A549 (cell line): ENCODE measurements at regions not wholly inside any gene's neighbourhood (a gene's known extent, or its start where the extent isn't known, plus 50 kb on each side); places are given as distances from the start of the nearest gene placed in this dataset.

Experiments used
- ATAC-seq, 2 experiments: fragments of 200-7000 bp in 1 of 2; fragments of >200 bp in 1 of 2; cut with Nextera tagmentation in 1 of 2; cut with Tn5 transposase in 1 of 2; 3 replicates each; pipeline versions ENCODE4 v1.8.0 to v1.9.1; 2018 to 2020; ENCODE audit warnings: mild to moderate bottlenecking in 1 of 2, moderate library complexity in 1 of 2
- CTCF ChIA-PET: fragments of 300-600 bp; sonication (Branson Sonifier 250); formaldehyde crosslinking; extraction: SDS; loops from one replicate; lab custom pipeline; 2021; ENCODE audit warnings: antibody characterized with exemption, inconsistent platforms; lab: Yijun Ruan, JAX
- POLR2A ChIA-PET: fragments of 350-600 bp; formaldehyde crosslinking; extraction: SDS; loops from one replicate; lab custom pipeline; 2021; ENCODE audit warnings: antibody characterized with exemption, inconsistent platforms; lab: Yijun Ruan, JAX
- DNase-seq, 2 experiments: peaks; one replicate each; pipeline versions ENCODE4 v3.0.0 to v3.0.0-alpha.2; 2011 to 2016; ENCODE audit warnings: low read depth in 1 of 2, low spot score in 1 of 2
- FAIRE-seq: peaks from 2 replicates; lab custom pipeline; 2011; peaks lifted over from hg19 to GRCh38; lab: Jason Lieb, UNC
- H3K27ac ChIP-seq, 2 experiments: fragments of >200 bp; sonication (Bioruptor Twin); formaldehyde crosslinking; 3 replicates each; pipeline ENCODE4 v1.5.1; 2016 to 2017
- H3K4me1 ChIP-seq: fragments of >200 bp; sonication (Bioruptor Twin); formaldehyde crosslinking; 3 replicates; pipeline ENCODE4 v1.6.1; 2016
- H3K4me2 ChIP-seq: fragments of >200 bp; sonication (Bioruptor Twin); formaldehyde crosslinking; 3 replicates; pipeline ENCODE4 v1.6.1; 2016
- H3K4me3 ChIP-seq: fragments of >200 bp; sonication (Bioruptor Twin); formaldehyde crosslinking; 3 replicates; pipeline ENCODE4 v1.5.1; 2016
- H3K9me3 ChIP-seq: fragments of >200 bp; sonication (Bioruptor Twin); formaldehyde crosslinking; 3 replicates; pipeline ENCODE4 v1.6.1; 2016
- ATOH8 ChIP-seq: fragments of 250-450 bp; sonication (Bioruptor Pico); IDR thresholded peaks from 2 replicates; pipeline ENCODE4 v1.5.0; 2020; ENCODE audit warnings: low read depth, mild to moderate bottlenecking, moderate library complexity
- BCL3 ChIP-seq: fragments of >200 bp; sonication (Bioruptor Twin); formaldehyde crosslinking; IDR thresholded peaks from 3 replicates; pipeline ENCODE4 v1.6.1; 2016
- CBX2 ChIP-seq: fragments of 200-600 bp; sonication (generic); IDR thresholded peaks from 2 replicates; pipeline ENCODE4 v1.6.1; 2016; ENCODE audit warnings: low read depth, mild to moderate bottlenecking, borderline replicate concordance
- CBX8 ChIP-seq: fragments of 200-600 bp; sonication (generic); IDR thresholded peaks from 2 replicates; pipeline ENCODE4 v1.6.1; 2016
- CHD2 ChIP-seq: fragments of 150-350 bp; IDR thresholded peaks from 2 replicates; pipeline ENCODE4 v1.6.1; 2014; ENCODE audit warnings: low read length; ENCODE audit not compliant: partially characterized antibody
- EHF ChIP-seq: fragments of 250-450 bp; sonication (Bioruptor Pico); IDR thresholded peaks from 2 replicates; pipeline ENCODE4 v1.5.0; 2020; ENCODE audit warnings: mild to moderate bottlenecking
- EHMT2 ChIP-seq: fragments of 200-600 bp; sonication (generic); IDR thresholded peaks from 2 replicates; pipeline ENCODE4 v1.6.1; 2016; ENCODE audit warnings: antibody characterized with exemption, low read depth, mild to moderate bottlenecking, moderate library complexity
- ESRRA ChIP-seq: fragments of 150-350 bp; IDR thresholded peaks from 2 replicates; pipeline ENCODE4 v1.6.1; 2014; ENCODE audit warnings: mild to moderate bottlenecking, low read length, borderline replicate concordance
- HES2 ChIP-seq: fragments of >200 bp; sonication (Bioruptor Twin); formaldehyde crosslinking; IDR thresholded peaks from 2 replicates; pipeline ENCODE4 v1.6.1; 2016
- HOXB13 ChIP-seq: fragments of 250-450 bp; sonication (Bioruptor Pico); IDR thresholded peaks from 2 replicates; pipeline ENCODE4 v1.5.0; 2020; ENCODE audit warnings: low read depth, mild to moderate bottlenecking, moderate library complexity
- JUNB ChIP-seq: fragments of >200 bp; sonication (Bioruptor Twin); formaldehyde crosslinking; IDR thresholded peaks from 2 replicates; pipeline ENCODE4 v1.6.1; 2016
- KDM1A ChIP-seq: fragments of 200-600 bp; sonication (generic); IDR thresholded peaks from 2 replicates; pipeline ENCODE4 v1.6.1; 2016; ENCODE audit warnings: low read depth, mild to moderate bottlenecking
- MAFK ChIP-seq: fragments of 450-650 bp; IDR thresholded peaks from 2 replicates; pipeline ENCODE4 v1.6.1; 2014; ENCODE audit not compliant: partially characterized antibody
- MAX ChIP-seq: IDR thresholded peaks from 2 replicates; pipeline ENCODE4 v1.6.1; 2012
- MYC ChIP-seq: IDR thresholded peaks from 2 replicates; pipeline ENCODE4 v1.6.1; 2012; ENCODE audit warnings: mild to moderate bottlenecking, inconsistent platforms, low read length, improper control_type of control experiment, borderline replicate concordance
- NFE2L2 ChIP-seq: fragments of 150-350 bp; conservative IDR thresholded peaks from 2 replicates; pipeline ENCODE4 v1.6.1; 2014; ENCODE audit warnings: low read length
- NPAS2 ChIP-seq: fragments of 250-450 bp; sonication (Bioruptor Pico); IDR thresholded peaks from 2 replicates; pipeline ENCODE4 v1.8.0; 2022; ENCODE audit warnings: mild to moderate bottlenecking, moderate library complexity, borderline replicate concordance
- NR3C1 ChIP-seq: fragments of >200 bp; sonication (Bioruptor Twin); formaldehyde crosslinking; IDR thresholded peaks from 3 replicates; pipeline ENCODE4 v1.6.1; 2017
- RNF2 ChIP-seq: fragments of 200-600 bp; sonication (generic); IDR thresholded peaks from 2 replicates; pipeline ENCODE4 v1.6.1; 2016; ENCODE audit warnings: low read depth, mild to moderate bottlenecking, antibody characterized with exemption, moderate library complexity, borderline replicate concordance
- TFCP2L1 ChIP-seq: fragments of 250-450 bp; sonication (Bioruptor Pico); IDR thresholded peaks from 2 replicates; pipeline ENCODE4 v1.5.0; 2021; ENCODE audit warnings: mild to moderate bottlenecking
- TP53 ChIP-seq: fragments of 250-450 bp; sonication (Bioruptor Pico); IDR thresholded peaks from 2 replicates; pipeline ENCODE4 v1.5.0; 2021; ENCODE audit warnings: mild to moderate bottlenecking, moderate library complexity
- WGBS: methylation state at CpG from one replicate; pipeline ENCODE4 v1.1.6; 2017; ENCODE audit errors: missing lambda C conversion rate; 5-methylcytosine and 5-hydroxymethylcytosine counted together

- Histone ChIP-seq H3K4me1 (no peaks in the 10 kb centered on the region), H3K4me3 (no peak overlapping the region), H3K9me3 (no peaks in the 10 kb centered on the region), H3K4me2 (no peak overlapping the region), H3K27ac (no peak overlapping the region)
- WGBS = 88% methylated on average over 5 of the region's 5 CpGs
- TF ChIP-seq JUNB = no peak
- TF ChIP-seq CBX2 = no peak
- TF ChIP-seq TP53 (CRISPR knock-in tag) = no peak
- TF ChIP-seq NFE2L2 = no peak
- no peak for TF ChIP-seq ATOH8 (CRISPR knock-in tag)
- no peak for TF ChIP-seq HES2
- TF ChIP-seq EHMT2 = no peak
- TF ChIP-seq BCL3 = no peak
- TF ChIP-seq ESRRA = no peak
- TF ChIP-seq HOXB13 (CRISPR knock-in tag) = no peak
- no peak for TF ChIP-seq NPAS2 (CRISPR knock-in tag)
- no peak for TF ChIP-seq CHD2
- no peak for TF ChIP-seq TFCP2L1 (CRISPR knock-in tag)
- no peak for TF ChIP-seq CBX8
- no peak for TF ChIP-seq EHF (CRISPR knock-in tag)
- ChIA-PET POLR2A (no interaction called here), CTCF (no interaction called here)
- ATAC-seq = no peak
- no peak for DNase-seq
- no peak for FAIRE-seq
Observed at GRCh38 chr3:110550511-110550910, 521.1 kb upstream of the NECTIN3 start.

GRCh38 chr3:110562621-110563020 lies 509.0 kb upstream of the NECTIN3 start:
- ChIA-PET CTCF (no interaction called here), POLR2A (no interaction called here)
- TF ChIP-seq MAX = no peak
- no peak for TF ChIP-seq CBX8
- no peak for TF ChIP-seq RNF2
- TF ChIP-seq NR3C1 = no peak
- no peak for TF ChIP-seq KDM1A
- TF ChIP-seq TP53 (CRISPR knock-in tag) = no peak
- Histone ChIP-seq H3K4me1 (peaks cover 18% of the 10 kb centered on the region), H3K4me3 (no peak overlapping the region), H3K9me3 (0 out of 3 replicates have a peak, but pooled peaks cover under 1% of the 10 kb centered on the region), H3K27ac (peak overlapping the region; percentile 10 to 45; a peak in 3 of 6 replicates), H3K4me2 (no peak overlapping the region)
- WGBS = 57% methylated on average over 1 of the region's 1 CpG
- peak in 1 of 2 experiments; percentile 37 for DNase-seq
- ATAC-seq = peak; percentile 30 to 65; a peak in 4 of 6 replicates
- no peak for FAIRE-seq

GRCh38 chr3:110564674-110565073 lies 506.9 kb upstream of the NECTIN3 start:
- FAIRE-seq = no peak
- POLR2A ChIA-PET = no interaction called here
- CTCF ChIA-PET = no interaction called here
- no peak for ATAC-seq
- Histone ChIP-seq H3K4me1 (peaks cover 32% of the 10 kb centered on the region), H3K9me3 (no peaks in the 10 kb centered on the region), H3K27ac (no peak overlapping the region), H3K4me3 (no peak overlapping the region), H3K4me2 (no peak overlapping the region)
- DNase-seq = no peak
- TF ChIP-seq MYC (no peak), MAFK (peak; percentile 89)
